ENCODE measurements at regions not wholly inside any gene's neighbourhood (a gene's known extent, or its start where the extent isn't known, plus 50 kb on each side); places are given as distances from the start of the nearest gene placed in this dataset.
A peak's percentile ranks its signal among the peaks of the same experiment; 100 is the strongest.

DNA sequence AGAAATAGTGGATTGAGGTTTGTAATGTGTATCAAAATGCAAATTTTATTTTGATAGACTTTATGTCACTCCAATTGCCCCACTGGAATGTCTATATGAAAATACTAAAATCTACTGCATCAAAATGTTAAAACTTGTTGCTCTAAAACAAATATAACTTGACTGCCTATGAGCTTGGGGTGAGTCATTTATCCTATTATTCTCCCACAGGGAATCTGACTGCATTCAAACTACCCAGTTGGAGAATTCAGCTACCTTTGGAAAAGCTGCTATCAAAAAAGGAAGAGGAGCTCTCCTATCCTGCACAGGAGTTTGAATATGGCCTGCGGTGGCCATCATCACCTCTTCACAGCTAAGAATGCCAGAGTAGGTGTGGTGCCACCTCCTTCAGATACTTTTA lies 173.1 kb downstream of the KLHL28 start:
- Histone ChIP-seq H4K12ac (ENCODE audit: low read depth, low read length) (no peak overlapping the region), H4K91ac (ENCODE audit: low read depth, low read length) (no peak overlapping the region), H2AK5ac (ENCODE audit: low read length) (no peak overlapping the region), H3K4ac (ENCODE audit: low read depth, low read length) (no peak overlapping the region), H2AFZ (ENCODE audit: insufficient read depth, low read length, poor library complexity) (no peak overlapping the region), H3K23ac (ENCODE audit: low read length) (no peak overlapping the region), H3K79me2 (ENCODE audit: control insufficient read depth, insufficient read depth, low read length, poor library complexity) (no peaks in the 10 kb centered on the region), H2BK120ac (ENCODE audit: insufficient read depth, low read length, poor library complexity) (no peak overlapping the region), H4K8ac (ENCODE audit: low read depth, low read length) (no peak overlapping the region), H3K4me2 (ENCODE audit: low read length) (no peak overlapping the region), H3K9ac (ENCODE audit: low read length) (no peak overlapping the region), H3K4me1 (ENCODE audit: control insufficient read depth in 1 of 2, insufficient read depth in 2 of 2, low read length in 2 of 2) (no peaks in the 10 kb centered on the region), H3K27me3 (ENCODE audit: insufficient read depth, low read length) (no peaks in the 10 kb centered on the region), H3K27ac (ENCODE audit: low read depth, low read length) (no peak overlapping the region), H2BK12ac (ENCODE audit: low read length) (no peak overlapping the region), H2BK5ac (ENCODE audit: low read depth, low read length, poor library complexity) (no peak overlapping the region), H3K9me3 (ENCODE audit: insufficient read depth, low read depth, low read length) (no peaks in the 10 kb centered on the region), H3K18ac (ENCODE audit: low read length) (no peak overlapping the region), H3K14ac (ENCODE audit: low read length) (no peak overlapping the region), H3K4me3 (ENCODE audit: low read depth, low read length) (no peak overlapping the region), H3K36me3 (ENCODE audit: control insufficient read depth in 1 of 2, insufficient read depth in 2 of 2, low read length in 2 of 2) (no peaks in the 10 kb centered on the region), H3K79me1 (ENCODE audit: low read length) (no peaks in the 10 kb centered on the region)
- no peak for DNase-seq
- no CpG with 5 or more reads among the region's 1 CpG for WGBS (ENCODE audit: extremely low coverage, insufficient coverage, insufficient read length)

DNA sequence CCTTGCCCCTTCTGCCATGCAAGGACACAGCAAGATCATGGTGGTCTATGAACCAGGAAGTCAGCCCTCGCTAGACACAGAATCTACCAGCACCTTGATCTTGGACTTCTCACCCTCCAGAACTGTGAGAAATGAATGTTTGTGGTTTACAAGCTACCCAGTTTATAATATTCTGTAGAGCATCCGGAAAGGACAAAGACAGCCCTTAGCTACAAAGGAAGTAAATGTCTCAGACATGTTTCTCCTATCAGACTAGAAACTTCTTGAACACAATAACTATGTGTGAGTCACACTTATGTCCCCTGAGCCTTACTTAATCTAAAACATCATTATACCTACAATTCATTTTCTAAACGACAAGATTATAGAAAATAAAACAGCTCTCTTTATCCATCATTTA lies 176.7 kb downstream of the KLHL28 start:
- Histone ChIP-seq H3K9ac (ENCODE audit: low read length) (no peak overlapping the region), H3K36me3 (ENCODE audit: control insufficient read depth in 1 of 2, insufficient read depth in 2 of 2, low read length in 2 of 2) (no peaks in the 10 kb centered on the region), H3K9me3 (ENCODE audit: insufficient read depth, low read depth, low read length) (no peaks in the 10 kb centered on the region), H4K91ac (ENCODE audit: low read depth, low read length) (no peak overlapping the region), H4K12ac (ENCODE audit: low read depth, low read length) (no peak overlapping the region), H3K4me2 (ENCODE audit: low read length) (no peak overlapping the region), H2BK5ac (ENCODE audit: low read depth, low read length, poor library complexity) (no peak overlapping the region), H3K27ac (ENCODE audit: low read depth, low read length) (no peak overlapping the region), H2AK5ac (ENCODE audit: low read length) (no peak overlapping the region), H3K27me3 (ENCODE audit: insufficient read depth, low read length) (no peaks in the 10 kb centered on the region), H3K79me2 (ENCODE audit: control insufficient read depth, insufficient read depth, low read length, poor library complexity) (no peaks in the 10 kb centered on the region), H3K14ac (ENCODE audit: low read length) (no peak overlapping the region), H3K4me3 (ENCODE audit: low read depth, low read length) (no peak overlapping the region), H2BK120ac (ENCODE audit: insufficient read depth, low read length, poor library complexity) (no peak overlapping the region), H3K23ac (ENCODE audit: low read length) (no peak overlapping the region), H3K79me1 (ENCODE audit: low read length) (no peaks in the 10 kb centered on the region), H3K18ac (ENCODE audit: low read length) (no peak overlapping the region), H2AFZ (ENCODE audit: insufficient read depth, low read length, poor library complexity) (no peak overlapping the region), H2BK12ac (ENCODE audit: low read length) (no peak overlapping the region), H3K4ac (ENCODE audit: low read depth, low read length) (no peak overlapping the region), H4K8ac (ENCODE audit: low read depth, low read length) (no peak overlapping the region), H3K4me1 (ENCODE audit: control insufficient read depth in 1 of 2, insufficient read depth in 2 of 2, low read length in 2 of 2) (no peaks in the 10 kb centered on the region)
- WGBS (ENCODE audit: extremely low coverage, insufficient coverage, insufficient read length) = no CpG with 5 or more reads among the region's 3 CpGs
- DNase-seq = peak in 1 of 2 donors; percentile 18

DNA sequence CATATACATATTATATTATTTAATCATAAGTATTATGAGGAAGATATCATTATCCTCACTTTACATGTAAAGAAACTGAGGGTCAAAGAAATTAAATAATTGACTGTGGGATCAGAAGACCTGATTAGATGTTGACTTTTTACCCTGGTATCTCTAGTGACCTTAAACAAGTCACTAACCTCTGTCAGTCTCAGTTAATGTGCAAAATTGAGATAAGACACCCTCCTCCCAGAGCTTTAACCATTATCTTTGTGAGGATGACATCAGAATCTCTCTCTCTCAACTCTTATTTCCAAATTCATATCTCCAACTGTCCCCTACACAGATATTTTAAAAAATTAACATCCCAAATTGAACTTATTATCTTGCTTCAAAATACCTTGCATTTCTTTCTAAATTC lies 177.8 kb downstream of the KLHL28 start:
- Histone ChIP-seq H3K79me2 (ENCODE audit: control insufficient read depth, insufficient read depth, low read length, poor library complexity) (no peaks in the 10 kb centered on the region), H3K36me3 (ENCODE audit: control insufficient read depth in 1 of 2, insufficient read depth in 2 of 2, low read length in 2 of 2) (no peaks in the 10 kb centered on the region), H2BK5ac (ENCODE audit: low read depth, low read length, poor library complexity) (no peak overlapping the region), H4K91ac (ENCODE audit: low read depth, low read length) (no peak overlapping the region), H2AK5ac (ENCODE audit: low read length) (no peak overlapping the region), H3K9me3 (ENCODE audit: insufficient read depth, low read depth, low read length) (no peaks in the 10 kb centered on the region), H3K14ac (ENCODE audit: low read length) (no peak overlapping the region), H2BK120ac (ENCODE audit: insufficient read depth, low read length, poor library complexity) (no peak overlapping the region), H3K79me1 (ENCODE audit: low read length) (no peaks in the 10 kb centered on the region), H4K12ac (ENCODE audit: low read depth, low read length) (no peak overlapping the region), H3K23ac (ENCODE audit: low read length) (no peak overlapping the region), H3K4me3 (ENCODE audit: low read depth, low read length) (no peak overlapping the region), H2AFZ (ENCODE audit: insufficient read depth, low read length, poor library complexity) (no peak overlapping the region), H3K27me3 (ENCODE audit: insufficient read depth, low read length) (no peaks in the 10 kb centered on the region), H3K4me1 (ENCODE audit: control insufficient read depth in 1 of 2, insufficient read depth in 2 of 2, low read length in 2 of 2) (no peaks in the 10 kb centered on the region), H3K18ac (ENCODE audit: low read length) (no peak overlapping the region), H2BK12ac (ENCODE audit: low read length) (no peak overlapping the region), H3K4ac (ENCODE audit: low read depth, low read length) (no peak overlapping the region), H3K9ac (ENCODE audit: low read length) (no peak overlapping the region), H3K27ac (ENCODE audit: low read depth, low read length) (no peak overlapping the region), H4K8ac (ENCODE audit: low read depth, low read length) (no peak overlapping the region), H3K4me2 (ENCODE audit: low read length) (no peak overlapping the region)
- DNase-seq = peak in 1 of 2 donors; percentile 48

DNA sequence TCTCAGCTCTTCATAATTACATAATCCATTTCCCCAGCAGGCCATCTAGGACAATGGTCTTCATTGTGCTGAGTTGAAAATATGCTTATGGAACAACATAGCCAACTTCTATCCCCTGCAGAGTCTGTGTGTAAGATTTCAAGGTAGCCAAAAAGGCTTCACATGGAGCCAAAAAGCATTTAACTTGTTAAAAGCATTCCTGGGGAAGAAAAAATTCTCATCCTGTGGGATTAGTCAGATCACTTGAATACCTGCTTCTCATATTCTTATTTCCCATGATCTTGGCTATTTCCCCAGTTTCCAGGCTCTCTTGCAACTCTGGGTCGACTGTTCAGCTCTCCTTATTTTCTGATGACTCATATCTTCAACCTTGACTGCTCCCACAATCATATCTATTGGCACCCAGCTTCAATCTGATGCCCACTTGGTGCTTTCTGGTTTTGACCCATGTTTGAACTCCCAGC lies 178.9 kb downstream of the KLHL28 start:
- Histone ChIP-seq H3K9me3 (ENCODE audit: insufficient read depth, low read depth, low read length) (no peaks in the 10 kb centered on the region), H3K79me2 (ENCODE audit: control insufficient read depth, insufficient read depth, low read length, poor library complexity) (no peaks in the 10 kb centered on the region), H2AFZ (ENCODE audit: insufficient read depth, low read length, poor library complexity) (no peak overlapping the region), H3K18ac (ENCODE audit: low read length) (no peak overlapping the region), H4K8ac (ENCODE audit: low read depth, low read length) (no peak overlapping the region), H3K23ac (ENCODE audit: low read length) (no peak overlapping the region), H2BK12ac (ENCODE audit: low read length) (no peak overlapping the region), H3K79me1 (ENCODE audit: low read length) (no peaks in the 10 kb centered on the region), H3K9ac (ENCODE audit: low read length) (no peak overlapping the region), H2AK5ac (ENCODE audit: low read length) (no peak overlapping the region), H3K4ac (ENCODE audit: low read depth, low read length) (no peak overlapping the region), H3K4me3 (ENCODE audit: low read depth, low read length) (no peak overlapping the region), H3K14ac (ENCODE audit: low read length) (no peak overlapping the region), H4K91ac (ENCODE audit: low read depth, low read length) (no peak overlapping the region), H3K27me3 (ENCODE audit: insufficient read depth, low read length) (no peaks in the 10 kb centered on the region), H2BK5ac (ENCODE audit: low read depth, low read length, poor library complexity) (no peak overlapping the region), H3K36me3 (ENCODE audit: control insufficient read depth in 1 of 2, insufficient read depth in 2 of 2, low read length in 2 of 2) (no peaks in the 10 kb centered on the region), H3K4me1 (ENCODE audit: control insufficient read depth in 1 of 2, insufficient read depth in 2 of 2, low read length in 2 of 2) (peaks cover 0 to 2% of the 10 kb centered on the region in 2 experiments), H4K12ac (ENCODE audit: low read depth, low read length) (no peak overlapping the region), H3K27ac (ENCODE audit: low read depth, low read length) (no peak overlapping the region), H2BK120ac (ENCODE audit: insufficient read depth, low read length, poor library complexity) (no peak overlapping the region), H3K4me2 (ENCODE audit: low read length) (no peak overlapping the region)
- peak in 1 of 2 donors; percentile 49 for DNase-seq
- no CpG with 5 or more reads among the region's 1 CpG for WGBS (ENCODE audit: extremely low coverage, insufficient coverage, insufficient read length)
